ENCODE measurements at regions not wholly inside any gene's neighbourhood (a gene's known extent, or its start where the extent isn't known, plus 50 kb on each side); places are given as distances from the start of the nearest gene placed in this dataset.

GRCh38 chr12:115355301-115355700 lies 671.3 kb upstream of the TBX3 start:
- 0% methylated on average over 2 of the region's 2 CpGs for WGBS (ENCODE audit: insufficient coverage, low coverage, missing lambda C conversion rate)
- Histone ChIP-seq H3K4me3 (no peak overlapping the region), H3K36me3 (ENCODE audit: control insufficient read depth, insufficient read depth, low read length) (no peaks in the 10 kb centered on the region), H3K9me1 (ENCODE audit: control insufficient read depth, insufficient read depth, low read length) (no peaks in the 10 kb centered on the region), H3K9me3 (replicated peaks; ENCODE audit: control insufficient read depth, insufficient read depth, low read depth, low read length) (no peaks in the 10 kb centered on the region), H3K79me2 (ENCODE audit: control insufficient read depth, insufficient read depth, low read length) (no peaks in the 10 kb centered on the region), H4K20me1 (replicated peaks; ENCODE audit: control insufficient read depth, insufficient read depth, low read length) (no peaks in the 10 kb centered on the region), H2AFZ (ENCODE audit: low read depth, low read length) (no peak overlapping the region), H3K4me1 (replicated peaks in 1 of 2; ENCODE audit: control insufficient read depth in 2 of 2, insufficient read depth in 2 of 2, low read length in 2 of 2) (no peaks in the 10 kb centered on the region), H3K9ac (ENCODE audit: insufficient read depth in 1 of 2, low read depth in 2 of 2, low read length in 2 of 2) (no peak overlapping the region), H3K27ac (ENCODE audit: extremely low read depth, low read depth, low read length) (no peak overlapping the region), H3K27me3 (ENCODE audit: control insufficient read depth in 2 of 2, insufficient read depth in 2 of 2, low read length in 2 of 2) (0 out of 5 replicates have a peak, but pooled peaks cover 0 to 3% of the 10 kb centered on the region in 2 experiments), H3K4me2 (ENCODE audit: insufficient read depth, low read length) (no peak overlapping the region)
- no peak for DNase-seq (ENCODE audit: extremely low read depth in 1 of 4, low spot score in 3 of 4)
- ChIA-PET POLR2A (no interaction called here), CTCF (ENCODE audit: low intra/inter-chr PET ratio) (no interaction called here)
- no peak for FAIRE-seq
- intact Hi-C loops (cut with micrococcal nuclease), result no loop called here
- no peak for TF ChIP-seq ZNF79 (CRISPR knock-in tag; IDR thresholded peaks at IDR 0.05; ENCODE audit: low read depth)
- TF ChIP-seq HES1 (IDR thresholded peaks at IDR 0.05; ENCODE audit: low read depth), result no peak
- TF ChIP-seq SAFB (IDR thresholded peaks at IDR 0.05; ENCODE audit: borderline replicate concordance, low read depth, low read length), result no peak
- no peak for TF ChIP-seq TFAP4 (CRISPR knock-in tag; IDR thresholded peaks at IDR 0.05; ENCODE audit: borderline replicate concordance)
- TF ChIP-seq SMARCB1 (IDR thresholded peaks at IDR 0.05; ENCODE audit: insufficient read length, low read depth), result no peak
- no peak for TF ChIP-seq RNF219 (CRISPR knock-in tag; IDR thresholded peaks at IDR 0.05)
- no peak for TF ChIP-seq DEAF1 (CRISPR knock-in tag; IDR thresholded peaks at IDR 0.05)
- no peak for TF ChIP-seq NR3C1 (CRISPR knock-in tag; IDR thresholded peaks at IDR 0.05)
- TF ChIP-seq STAT6 (CRISPR knock-in tag; IDR thresholded peaks at IDR 0.05), result no peak
- no peak for TF ChIP-seq NKRF (IDR thresholded peaks at IDR 0.05; ENCODE audit: borderline replicate concordance)
- no peak for TF ChIP-seq NCOA6 (IDR thresholded peaks at IDR 0.05)
- BruUV-seq (replicated peaks), result no TSS peak
- no peak for ATAC-seq
- in situ Hi-C loops (cut with MboI), result no loop called here

Measured in K562 (cell line).